ENCODE measurements at regions not wholly inside any gene's neighbourhood (a gene's known extent, or its start where the extent isn't known, plus 50 kb on each side); places are given as distances from the start of the nearest gene placed in this dataset.

DNA sequence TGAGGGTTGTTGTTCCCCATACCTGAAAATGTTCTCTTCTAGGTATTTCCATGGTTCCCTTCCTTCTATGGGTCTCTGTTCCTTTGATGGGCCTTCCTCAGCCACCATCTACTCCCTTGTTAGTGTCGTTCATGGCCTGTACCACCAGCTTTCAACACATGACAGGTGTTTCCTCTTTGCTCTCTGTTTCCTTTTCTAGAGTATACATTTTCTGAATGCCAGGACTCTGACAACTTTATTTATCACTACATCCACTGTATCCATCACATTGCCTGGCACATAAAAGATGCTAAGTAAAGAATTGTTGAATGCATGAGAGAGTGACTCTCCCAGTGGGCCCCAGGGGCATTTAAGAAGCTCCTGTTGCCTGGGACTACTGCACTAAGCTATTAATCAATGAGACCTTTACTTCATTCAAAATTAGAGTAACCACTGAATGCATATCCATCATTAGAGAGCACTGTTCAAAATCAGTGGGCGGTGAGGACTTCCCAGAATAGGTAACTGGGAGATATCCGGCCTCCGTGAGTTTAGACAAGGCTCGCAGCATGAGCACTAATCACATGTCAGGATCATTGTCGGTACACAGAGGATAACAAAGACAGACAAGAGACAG, 255.0 kb downstream of the CBLN1 start:
- TF ChIP-seq, protein P1, sequence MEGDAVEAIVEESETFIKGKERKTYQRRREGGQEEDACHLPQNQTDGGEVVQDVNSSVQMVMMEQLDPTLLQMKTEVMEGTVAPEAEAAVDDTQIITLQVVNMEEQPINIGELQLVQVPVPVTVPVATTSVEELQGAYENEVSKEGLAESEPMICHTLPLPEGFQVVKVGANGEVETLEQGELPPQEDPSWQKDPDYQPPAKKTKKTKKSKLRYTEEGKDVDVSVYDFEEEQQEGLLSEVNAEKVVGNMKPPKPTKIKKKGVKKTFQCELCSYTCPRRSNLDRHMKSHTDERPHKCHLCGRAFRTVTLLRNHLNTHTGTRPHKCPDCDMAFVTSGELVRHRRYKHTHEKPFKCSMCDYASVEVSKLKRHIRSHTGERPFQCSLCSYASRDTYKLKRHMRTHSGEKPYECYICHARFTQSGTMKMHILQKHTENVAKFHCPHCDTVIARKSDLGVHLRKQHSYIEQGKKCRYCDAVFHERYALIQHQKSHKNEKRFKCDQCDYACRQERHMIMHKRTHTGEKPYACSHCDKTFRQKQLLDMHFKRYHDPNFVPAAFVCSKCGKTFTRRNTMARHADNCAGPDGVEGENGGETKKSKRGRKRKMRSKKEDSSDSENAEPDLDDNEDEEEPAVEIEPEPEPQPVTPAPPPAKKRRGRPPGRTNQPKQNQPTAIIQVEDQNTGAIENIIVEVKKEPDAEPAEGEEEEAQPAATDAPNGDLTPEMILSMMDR (IDR thresholded peaks at IDR 0.05) = no peak
- TF ChIP-seq POLR2A (IDR thresholded peaks at IDR 0.05) = no peak
- Histone ChIP-seq H3K4me3 (no peak overlapping the region), H3K4me1 (replicated peaks in 1 of 2) (no peaks in the 10 kb centered on the region), H3K27ac (no peak overlapping the region), H3K27me3 (no peaks in the 10 kb centered on the region), H3K9me3 (replicated peaks in 1 of 3) (no peaks in the 10 kb centered on the region), H3K36me3 (replicated peaks in 1 of 2) (no peaks in the 10 kb centered on the region)
- intact Hi-C loops (cut with DNase I) = no loop called here
- no peak for DNase-seq
- WGBS, 4 donors = 72 to 82% (median 78%) methylated on average over 6 of the region's 6 CpGs

DNA sequence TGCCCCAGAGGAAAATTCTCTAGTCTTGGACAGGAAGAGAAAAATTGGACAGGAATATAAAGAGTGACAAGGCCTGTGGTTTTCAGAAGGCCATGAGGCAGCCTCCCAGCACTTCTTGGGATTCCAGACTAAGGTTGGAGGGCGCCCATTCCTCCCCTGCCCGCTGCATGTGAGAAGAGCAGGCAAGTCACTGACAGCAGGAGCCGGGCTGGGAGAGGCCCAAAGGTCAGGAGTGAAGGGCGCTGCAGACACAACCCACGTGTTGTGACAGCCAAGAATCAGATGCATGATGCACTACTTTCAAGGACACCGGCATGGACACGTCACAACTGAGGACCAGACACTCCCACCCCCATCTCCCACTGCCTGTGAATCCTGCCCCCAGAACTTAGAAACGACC, 256.7 kb downstream of the CBLN1 start:
- 41 to 56% (median 52%) methylated on average over 8 of the region's 8 CpGs for WGBS, 4 donors
- intact Hi-C loops (cut with DNase I) = no loop called here
- Histone ChIP-seq H3K4me1 (replicated peaks in 1 of 2) (no peaks in the 10 kb centered on the region), H3K4me3 (no peak overlapping the region), H3K27ac (no peak overlapping the region), H3K27me3 (no peaks in the 10 kb centered on the region), H3K9me3 (replicated peaks in 1 of 3) (no peaks in the 10 kb centered on the region), H3K36me3 (replicated peaks in 1 of 2) (no peaks in the 10 kb centered on the region)
- TF ChIP-seq, protein P1 (IDR thresholded peaks at IDR 0.05) = no peak
- no peak for TF ChIP-seq POLR2A (IDR thresholded peaks at IDR 0.05)
- no peak for DNase-seq

DNA sequence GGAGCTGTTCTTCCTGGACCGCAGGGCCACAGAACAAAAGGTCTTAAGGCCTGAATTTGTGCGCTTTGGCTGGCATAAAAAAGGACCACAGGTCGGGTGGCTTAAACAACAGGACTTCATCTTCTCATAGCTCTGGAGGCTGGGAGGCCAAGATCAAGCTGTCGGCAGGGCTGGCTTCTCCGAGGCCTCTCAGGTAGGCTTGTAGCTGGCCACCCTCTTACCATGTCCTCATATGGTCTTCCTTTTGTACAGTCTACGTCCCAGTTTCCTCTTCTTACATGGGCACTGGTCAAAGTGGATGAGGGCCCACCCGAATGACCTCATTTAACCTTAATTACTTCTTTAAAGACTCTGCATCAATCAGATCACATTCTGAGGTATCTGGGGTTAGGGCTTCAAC, 257.6 kb downstream of the CBLN1 start:
- H3K4me1 ChIP-seq (replicated peaks in 1 of 2) = no peaks in the 10 kb centered on the region
- WGBS, 4 donors = 83 to 91% (median 90%) methylated on average over 7 of the region's 7 CpGs
- DNase-seq = no peak

DNA sequence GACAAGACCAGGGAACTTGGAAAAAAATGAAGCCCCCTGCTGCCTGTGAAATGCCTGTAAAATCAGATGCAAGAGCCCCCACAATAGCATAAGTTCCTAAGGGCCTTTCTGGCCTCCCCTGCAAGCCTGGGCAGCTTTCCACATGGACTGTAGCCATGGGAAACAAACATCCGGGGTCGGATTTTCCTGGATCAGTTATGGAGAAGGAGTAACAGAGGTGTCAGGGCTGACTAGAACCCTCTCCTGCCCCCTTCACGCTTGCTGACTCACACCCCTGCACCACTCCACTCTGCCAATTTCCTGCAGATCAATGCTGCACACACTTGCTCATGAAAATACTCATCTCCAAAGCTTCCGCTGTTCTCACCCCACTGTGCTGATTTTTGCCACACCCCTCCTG, 258.6 kb downstream of the CBLN1 start:
- H3K36me3 ChIP-seq (replicated peaks in 1 of 2) = no peaks in the 10 kb centered on the region
- H3K27ac ChIP-seq = no peak overlapping the region
- TF ChIP-seq, protein P1 (IDR thresholded peaks at IDR 0.05) = no peak
- no peak for TF ChIP-seq POLR2A (IDR thresholded peaks at IDR 0.05)
- H3K4me3 ChIP-seq = no peak overlapping the region
- H3K27me3 ChIP-seq = peaks cover 6% of the 10 kb centered on the region
- DNase-seq = no peak
- no peaks in the 10 kb centered on the region for H3K9me3 ChIP-seq (replicated peaks in 1 of 3)
- WGBS, 4 donors = 33 to 52% (median 37%) methylated on average over 4 of the region's 4 CpGs
- H3K4me1 ChIP-seq (replicated peaks in 1 of 2) = no peaks in the 10 kb centered on the region
- intact Hi-C loops (cut with DNase I) = no loop called here

More for the DNA sequence above, 257.6 kb downstream of the CBLN1 start:
- intact Hi-C loops (cut with DNase I) = no loop called here
- Histone ChIP-seq H3K27ac (no peak overlapping the region), H3K9me3 (replicated peaks in 1 of 3) (no peaks in the 10 kb centered on the region), H3K27me3 (peaks cover 1% of the 10 kb centered on the region), H3K36me3 (replicated peaks in 1 of 2) (no peaks in the 10 kb centered on the region), H3K4me3 (no peak overlapping the region)
- TF ChIP-seq, protein P1 (IDR thresholded peaks at IDR 0.05) = no peak
- TF ChIP-seq POLR2A (IDR thresholded peaks at IDR 0.05) = no peak
